GM18507 (cell line): ENCODE measurements at regions not wholly inside any gene's neighbourhood (a gene's known extent, or its start where the extent isn't known, plus 50 kb on each side); places are given as distances from the start of the nearest gene placed in this dataset.

Experiments used
- DNase-seq: peaks from one replicate; pipeline ENCODE4 v3.0.0; 2011; ENCODE audit warnings: low read depth; ENCODE audit not compliant: insufficient read length; ENCODE audit errors: extremely low spot score
- FAIRE-seq: peaks from 2 replicates; lab custom pipeline; 2011; peaks lifted over from hg19 to GRCh38; lab: Jason Lieb, UNC

- DNase-seq (no peak), FAIRE-seq (no peak)
Measured at GRCh38 chr1:208603721-208604120, 359.5 kb upstream of the PLXNA2 start.

GRCh38 chr1:208604295-208604694 is 360.1 kb upstream of the PLXNA2 start:
- peak; percentile 87 for FAIRE-seq

GRCh38 chr1:208606959-208607358 is 362.8 kb upstream of the PLXNA2 start:
- no peak for DNase-seq
- FAIRE-seq: no peak

More at GRCh38 chr1:208604295-208604694, 360.1 kb upstream of the PLXNA2 start:
- DNase-seq: peak; percentile 9

- no peak for DNase-seq
- no peak for FAIRE-seq
Measured at GRCh38 chr1:208607616-208608015, 363.4 kb upstream of the PLXNA2 start.

GRCh38 chr1:208614610-208615009 is 370.4 kb upstream of the PLXNA2 start:
- FAIRE-seq: no peak

GRCh38 chr1:208615371-208615770 is 371.2 kb upstream of the PLXNA2 start:
- no peak for FAIRE-seq

More at GRCh38 chr1:208614610-208615009, 370.4 kb upstream of the PLXNA2 start:
- no peak for DNase-seq

GRCh38 chr1:208616776-208617175 is 372.6 kb upstream of the PLXNA2 start:
- FAIRE-seq (no peak), DNase-seq (no peak)

More at GRCh38 chr1:208615371-208615770, 371.2 kb upstream of the PLXNA2 start:
- DNase-seq: no peak

GRCh38 chr1:208628022-208628914 is 384.1 kb upstream of the PLXNA2 start:
- DNase-seq (no peak), FAIRE-seq (no peak)

- no peak for DNase-seq
- FAIRE-seq: no peak
Measured at GRCh38 chr1:208631092-208631491, 386.9 kb upstream of the PLXNA2 start.

- no peak for DNase-seq
- no peak for FAIRE-seq
Measured at GRCh38 chr1:208631506-208631905, 387.3 kb upstream of the PLXNA2 start.

- no peak for DNase-seq
- no peak for FAIRE-seq
Measured at GRCh38 chr1:208634346-208635140, 390.4 kb upstream of the PLXNA2 start.

GRCh38 chr1:208637181-208637580 is 393.0 kb upstream of the PLXNA2 start:
- FAIRE-seq (no peak), DNase-seq (no peak)

GRCh38 chr1:208639382-208639781 is 395.2 kb upstream of the PLXNA2 start:
- DNase-seq (no peak), FAIRE-seq (no peak)

GRCh38 chr1:208640295-208640694 is 396.1 kb upstream of the PLXNA2 start:
- FAIRE-seq: no peak
- no peak for DNase-seq

- DNase-seq: no peak
- peak; percentile 70 for FAIRE-seq
Measured at GRCh38 chr1:208641579-208642280, 397.5 kb upstream of the PLXNA2 start.

GRCh38 chr1:208643005-208643597 is 398.9 kb upstream of the PLXNA2 start:
- FAIRE-seq (no peak), DNase-seq (no peak)

GRCh38 chr1:208644401-208645160 is 400.4 kb upstream of the PLXNA2 start:
- FAIRE-seq (no peak), DNase-seq (no peak)

- no peak for FAIRE-seq
- no peak for DNase-seq
Measured at GRCh38 chr1:208646431-208646830, 402.2 kb upstream of the PLXNA2 start.

GRCh38 chr1:208648146-208648545 is 404.0 kb upstream of the PLXNA2 start:
- FAIRE-seq (no peak), DNase-seq (no peak)
